Tibial nerve (tissue), 4 donors: ENCODE measurements at regions not wholly inside any gene's neighbourhood (a gene's known extent, or its start where the extent isn't known, plus 50 kb on each side); places are given as distances from the start of the nearest gene placed in this dataset.

Experiments used
- CTCF ChIP-seq, 5 experiments: fragments of 200-600 bp in 3 of 5; fragments of 450-650 bp in 2 of 5; sonication (generic) in 3 of 5; IDR thresholded peaks; one replicate each; pipeline ENCODE4 v1.5.1; 2016 to 2019; ENCODE audit warnings: antibody characterized with exemption in 5 of 5, mild to moderate bottlenecking in 3 of 5, moderate library complexity in 2 of 5
- EP300 ChIP-seq, 2 donors: sonication (generic); formaldehyde crosslinking; IDR thresholded peaks; one replicate each; pipeline ENCODE4 v1.6.1; 2017; ENCODE audit warnings: antibody characterized with exemption in 2 of 2, mild to moderate bottlenecking in 1 of 2
- POLR2A ChIP-seq, 2 donors: fragments of 450-650 bp; IDR thresholded peaks; one replicate each; pipeline ENCODE4 v1.6.1; 2017; ENCODE audit warnings: antibody characterized with exemption in 2 of 2, mild to moderate bottlenecking in 2 of 2, moderate library complexity in 2 of 2

- TF ChIP-seq CTCF (IDR thresholded peaks at IDR 0.05) (no peak), POLR2A (IDR thresholded peaks at IDR 0.05) (no peak), EP300 (IDR thresholded peaks at IDR 0.05) (no peak)
These were observed 123.4 kb upstream of the SYT13 start for GRCh38 chr11:45409587-45409986.
